ENCODE measurements at regions not wholly inside any gene's neighbourhood (a gene's known extent, or its start where the extent isn't known, plus 50 kb on each side); places are given as distances from the start of the nearest gene placed in this dataset.

DNA sequence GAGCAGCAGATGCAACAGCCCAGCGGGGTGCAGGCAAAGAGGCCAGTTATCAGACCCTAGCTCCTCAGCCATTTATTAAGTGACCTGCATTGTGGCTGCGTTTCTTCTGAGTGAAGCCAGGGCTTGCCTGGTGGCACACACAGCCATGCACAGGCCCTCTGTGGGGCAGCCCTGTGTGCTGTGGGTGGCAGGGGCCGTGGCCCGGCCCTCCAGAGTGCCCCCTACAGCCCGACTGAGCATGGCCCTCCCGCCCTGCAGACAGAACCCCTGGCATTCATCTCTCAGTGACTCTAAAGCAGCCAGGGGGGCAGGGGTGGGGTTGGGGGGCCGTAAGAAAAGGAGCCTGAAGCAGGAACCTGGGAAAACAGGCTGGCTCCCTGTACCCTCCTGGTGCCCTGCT lies 226.0 kb upstream of the PWP1 start:
- TF ChIP-seq EZH2phosphoT487 (IDR thresholded peaks at IDR 0.05; ENCODE audit: low read depth, severe bottlenecking, unreplicated experiment): no peak
- TF ChIP-seq, protein P1, sequence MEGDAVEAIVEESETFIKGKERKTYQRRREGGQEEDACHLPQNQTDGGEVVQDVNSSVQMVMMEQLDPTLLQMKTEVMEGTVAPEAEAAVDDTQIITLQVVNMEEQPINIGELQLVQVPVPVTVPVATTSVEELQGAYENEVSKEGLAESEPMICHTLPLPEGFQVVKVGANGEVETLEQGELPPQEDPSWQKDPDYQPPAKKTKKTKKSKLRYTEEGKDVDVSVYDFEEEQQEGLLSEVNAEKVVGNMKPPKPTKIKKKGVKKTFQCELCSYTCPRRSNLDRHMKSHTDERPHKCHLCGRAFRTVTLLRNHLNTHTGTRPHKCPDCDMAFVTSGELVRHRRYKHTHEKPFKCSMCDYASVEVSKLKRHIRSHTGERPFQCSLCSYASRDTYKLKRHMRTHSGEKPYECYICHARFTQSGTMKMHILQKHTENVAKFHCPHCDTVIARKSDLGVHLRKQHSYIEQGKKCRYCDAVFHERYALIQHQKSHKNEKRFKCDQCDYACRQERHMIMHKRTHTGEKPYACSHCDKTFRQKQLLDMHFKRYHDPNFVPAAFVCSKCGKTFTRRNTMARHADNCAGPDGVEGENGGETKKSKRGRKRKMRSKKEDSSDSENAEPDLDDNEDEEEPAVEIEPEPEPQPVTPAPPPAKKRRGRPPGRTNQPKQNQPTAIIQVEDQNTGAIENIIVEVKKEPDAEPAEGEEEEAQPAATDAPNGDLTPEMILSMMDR (IDR thresholded peaks at IDR 0.05; ENCODE audit: poor library complexity): no peak
